NCI-H146 (cell line): ENCODE measurements at regions not wholly inside any gene's neighbourhood (a gene's known extent, or its start where the extent isn't known, plus 50 kb on each side); places are given as distances from the start of the nearest gene placed in this dataset.

Experiments used
- DNase-seq: peaks from one replicate; lab custom pipeline; 2025; lab: John Stamatoyannopoulos, UW

- DNase-seq = no peak
These were observed 475.8 kb downstream of the BCAT1 start for GRCh38 chr12:24473097-24473496.

- no peak for DNase-seq
These were observed 478.9 kb downstream of the BCAT1 start for GRCh38 chr12:24470050-24470449.

- DNase-seq = no peak
These were observed 479.8 kb downstream of the BCAT1 start for GRCh38 chr12:24469089-24469488.

GRCh38 chr12:24467226-24467625 lies 481.7 kb downstream of the BCAT1 start:
- DNase-seq = no peak

- no peak for DNase-seq
These were observed 485.5 kb downstream of the BCAT1 start for GRCh38 chr12:24463375-24463774.

GRCh38 chr12:24462946-24463345 lies 486.0 kb downstream of the BCAT1 start:
- no peak for DNase-seq

- no peak for DNase-seq
These were observed 488.4 kb downstream of the BCAT1 start for GRCh38 chr12:24460506-24460905.

- DNase-seq = no peak
These were observed 488.8 kb downstream of the BCAT1 start for GRCh38 chr12:24460099-24460498.

GRCh38 chr12:24455811-24456210 lies 493.1 kb downstream of the BCAT1 start:
- DNase-seq = no peak

- DNase-seq = no peak
These were observed 498.2 kb upstream of the SOX5 start for GRCh38 chr12:24447678-24448077.

GRCh38 chr12:24446287-24446686 lies 496.8 kb upstream of the SOX5 start:
- no peak for DNase-seq

- DNase-seq = no peak
These were observed 495.2 kb upstream of the SOX5 start for GRCh38 chr12:24444634-24445033.

GRCh38 chr12:24441458-24441857 lies 492.0 kb upstream of the SOX5 start:
- DNase-seq = no peak

GRCh38 chr12:24436667-24437066 lies 487.2 kb upstream of the SOX5 start:
- no peak for DNase-seq

- no peak for DNase-seq
These were observed 482.4 kb upstream of the SOX5 start for GRCh38 chr12:24431872-24432271.

GRCh38 chr12:24427776-24428175 lies 478.3 kb upstream of the SOX5 start:
- no peak for DNase-seq

GRCh38 chr12:24425601-24425970 lies 476.1 kb upstream of the SOX5 start:
- no peak for DNase-seq

GRCh38 chr12:24424889-24425600 lies 475.6 kb upstream of the SOX5 start:
- no peak for DNase-seq

- DNase-seq = no peak
These were observed 474.9 kb upstream of the SOX5 start for GRCh38 chr12:24424376-24424775.

- no peak for DNase-seq
These were observed 474.1 kb upstream of the SOX5 start for GRCh38 chr12:24423611-24424010.

GRCh38 chr12:24421759-24422158 lies 472.3 kb upstream of the SOX5 start:
- no peak for DNase-seq

GRCh38 chr12:24418157-24418556 lies 468.7 kb upstream of the SOX5 start:
- DNase-seq = no peak

GRCh38 chr12:24416423-24417109 lies 467.1 kb upstream of the SOX5 start:
- no peak for DNase-seq

- DNase-seq = no peak
These were observed 466.5 kb upstream of the SOX5 start for GRCh38 chr12:24415934-24416333.
